ENCODE measurements at regions not wholly inside any gene's neighbourhood (a gene's known extent, or its start where the extent isn't known, plus 50 kb on each side); places are given as distances from the start of the nearest gene placed in this dataset.

- TF ChIP-seq MYBL2 (CRISPR knock-in tag; IDR thresholded peaks at IDR 0.05), result no peak
- POLR2A ChIA-PET, result no interaction called here
- Mint-ChIP-seq H3K36me3 (no peaks in the 10 kb centered on the region), H3K9me3 (peaks cover 6% of the 10 kb centered on the region), H3K4me3 (no peak overlapping the region), H3K27ac (no peak overlapping the region), H3K27me3 (ENCODE audit: low read depth) (no peaks in the 10 kb centered on the region), H3K4me1 (no peaks in the 10 kb centered on the region)
- ATAC-seq (no peak), DNase-seq (ENCODE audit: low spot score) (no peak)
- CTCF ChIA-PET, result no interaction called here
Observed at GRCh38 chr2:221170548-221170947, 401.6 kb downstream of the EPHA4 start.

GRCh38 chr2:221176667-221177066 lies 395.4 kb downstream of the EPHA4 start:
- peaks cover 6% of the 10 kb centered on the region; the same call in 1 of the 2 replicates for H3K9me3 Mint-ChIP-seq
- TF ChIP-seq, protein P1, sequence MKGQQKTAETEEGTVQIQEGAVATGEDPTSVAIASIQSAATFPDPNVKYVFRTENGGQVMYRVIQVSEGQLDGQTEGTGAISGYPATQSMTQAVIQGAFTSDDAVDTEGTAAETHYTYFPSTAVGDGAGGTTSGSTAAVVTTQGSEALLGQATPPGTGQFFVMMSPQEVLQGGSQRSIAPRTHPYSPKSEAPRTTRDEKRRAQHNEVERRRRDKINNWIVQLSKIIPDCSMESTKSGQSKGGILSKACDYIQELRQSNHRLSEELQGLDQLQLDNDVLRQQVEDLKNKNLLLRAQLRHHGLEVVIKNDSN (CRISPR knock-in tag; IDR thresholded peaks at IDR 0.05), result no peak
- TF ChIP-seq JUN (CRISPR knock-in tag; IDR thresholded peaks at IDR 0.05) (no peak), RORB (CRISPR knock-in tag; IDR thresholded peaks at IDR 0.05) (no peak), NR3C1 (CRISPR knock-in tag; conservative IDR thresholded peaks at IDR 0.05; ENCODE audit: low read depth) (no peak), FOXJ3 (CRISPR knock-in tag; IDR thresholded peaks at IDR 0.05; ENCODE audit: borderline replicate concordance) (no peak), SOX15 (CRISPR knock-in tag; IDR thresholded peaks at IDR 0.05) (no peak), ZNF423 (CRISPR knock-in tag; IDR thresholded peaks at IDR 0.05) (no peak), PREB (CRISPR knock-in tag; IDR thresholded peaks at IDR 0.05; ENCODE audit: borderline replicate concordance) (no peak), CBFB (CRISPR knock-in tag; IDR thresholded peaks at IDR 0.05; ENCODE audit: low read depth) (no peak)
- TF ChIP-seq, protein P2, sequence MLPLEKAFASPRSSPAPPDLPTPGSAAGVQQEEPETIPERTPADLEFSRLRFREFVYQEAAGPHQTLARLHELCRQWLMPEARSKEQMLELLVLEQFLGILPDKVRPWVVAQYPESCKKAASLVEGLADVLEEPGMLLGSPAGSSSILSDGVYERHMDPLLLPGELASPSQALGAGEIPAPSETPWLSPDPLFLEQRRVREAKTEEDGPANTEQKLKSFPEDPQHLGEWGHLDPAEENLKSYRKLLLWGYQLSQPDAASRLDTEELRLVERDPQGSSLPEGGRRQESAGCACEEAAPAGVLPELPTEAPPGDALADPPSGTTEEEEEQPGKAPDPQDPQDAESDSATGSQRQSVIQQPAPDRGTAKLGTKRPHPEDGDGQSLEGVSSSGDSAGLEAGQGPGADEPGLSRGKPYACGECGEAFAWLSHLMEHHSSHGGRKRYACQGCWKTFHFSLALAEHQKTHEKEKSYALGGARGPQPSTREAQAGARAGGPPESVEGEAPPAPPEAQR (CRISPR knock-in tag; IDR thresholded peaks at IDR 0.05), result no peak
- H3K27ac Mint-ChIP-seq, result no peak overlapping the region
- H3K36me3 Mint-ChIP-seq, result no peaks in the 10 kb centered on the region
- H3K4me1 Mint-ChIP-seq, result no peaks in the 10 kb centered on the region
- ChIA-PET POLR2A (no interaction called here), CTCF (no interaction called here)
- ATAC-seq (no peak), DNase-seq (ENCODE audit: low spot score) (no peak)
- H3K4me3 Mint-ChIP-seq, result no peak overlapping the region
- no peaks in the 10 kb centered on the region for H3K27me3 Mint-ChIP-seq (ENCODE audit: low read depth)

DNA sequence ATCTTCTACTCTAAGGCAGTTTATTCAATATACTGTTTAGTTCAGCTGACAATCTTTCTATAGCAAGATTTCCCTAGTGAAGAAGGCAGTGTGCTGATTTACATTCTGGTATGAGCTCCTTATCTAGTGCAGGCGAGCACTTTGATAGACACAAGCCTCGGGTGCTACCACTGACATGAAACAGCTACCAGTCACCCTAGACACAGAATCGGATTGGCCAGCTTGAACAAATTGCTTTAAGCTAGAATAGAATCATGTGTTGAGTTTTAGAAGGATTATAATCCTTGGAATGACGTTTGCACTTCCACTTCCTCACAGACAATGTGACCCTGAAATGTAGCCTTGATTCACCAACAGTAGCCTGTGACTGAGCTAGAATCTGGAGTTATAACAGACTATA lies 394.0 kb downstream of the EPHA4 start:
- H3K4me3 Mint-ChIP-seq, result no peak overlapping the region
- ATAC-seq, result no peak
- DNase-seq (ENCODE audit: low spot score), result no peak
- H3K36me3 Mint-ChIP-seq, result no peaks in the 10 kb centered on the region
- no peaks in the 10 kb centered on the region for H3K27me3 Mint-ChIP-seq (ENCODE audit: low read depth)
- ChIA-PET POLR2A (no interaction called here), CTCF (no interaction called here)
- peaks cover 6% of the 10 kb centered on the region; the same call in 1 of the 2 replicates for H3K9me3 Mint-ChIP-seq
- H3K4me1 Mint-ChIP-seq, result no peaks in the 10 kb centered on the region
- H3K27ac Mint-ChIP-seq, result no peak overlapping the region
- TF ChIP-seq ZNF532 (CRISPR knock-in tag; IDR thresholded peaks at IDR 0.05; ENCODE audit: borderline replicate concordance) (no peak), FOXP1 (CRISPR knock-in tag; IDR thresholded peaks at IDR 0.05; ENCODE audit: borderline replicate concordance) (no peak), PRRX2 (CRISPR knock-in tag; IDR thresholded peaks at IDR 0.05) (no peak), E2F5 (CRISPR knock-in tag; IDR thresholded peaks at IDR 0.05) (no peak), ZNF138 (CRISPR knock-in tag; conservative IDR thresholded peaks at IDR 0.05) (no peak), NFATC4 (CRISPR knock-in tag; IDR thresholded peaks at IDR 0.05) (no peak), NR3C1 (CRISPR knock-in tag; conservative IDR thresholded peaks at IDR 0.05; ENCODE audit: low read depth) (no peak), SOX15 (CRISPR knock-in tag; IDR thresholded peaks at IDR 0.05) (no peak)
- TF ChIP-seq, protein P3, sequence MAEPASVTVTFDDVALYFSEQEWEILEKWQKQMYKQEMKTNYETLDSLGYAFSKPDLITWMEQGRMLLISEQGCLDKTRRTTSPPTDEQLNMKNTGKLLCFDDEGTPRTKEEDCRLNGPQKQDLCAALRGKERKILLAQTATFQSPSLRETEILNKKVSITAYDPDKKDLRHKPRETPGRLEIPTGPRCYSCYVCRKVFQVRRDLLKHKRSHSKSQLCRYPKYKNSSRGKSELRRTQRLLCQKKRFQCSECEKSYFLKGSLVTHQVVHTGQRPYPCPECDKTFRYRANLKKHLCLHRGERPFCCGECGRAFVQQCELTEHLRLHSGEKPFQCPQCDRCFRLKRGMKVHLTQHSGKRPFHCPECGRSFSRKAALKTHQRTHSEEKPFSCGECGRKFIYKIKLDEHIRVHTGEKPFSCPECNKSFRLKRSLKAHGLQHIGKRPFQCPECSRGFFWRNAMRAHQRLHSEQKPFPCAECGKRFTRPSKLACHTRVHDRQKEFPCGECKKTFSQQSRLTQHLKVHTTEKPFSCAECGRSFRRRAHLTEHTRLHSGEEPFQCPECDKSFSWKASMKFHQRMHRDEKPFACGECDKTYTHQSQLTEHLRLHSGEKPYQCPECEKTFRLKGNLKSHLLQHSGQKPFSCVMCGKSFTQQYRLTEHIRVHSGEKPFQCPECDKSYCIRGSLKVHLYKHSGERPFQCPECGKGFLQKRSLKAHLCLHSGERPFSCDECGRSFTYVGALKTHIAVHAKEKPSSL (CRISPR knock-in tag; conservative IDR thresholded peaks at IDR 0.05), result no peak
- TF ChIP-seq, protein P4, sequence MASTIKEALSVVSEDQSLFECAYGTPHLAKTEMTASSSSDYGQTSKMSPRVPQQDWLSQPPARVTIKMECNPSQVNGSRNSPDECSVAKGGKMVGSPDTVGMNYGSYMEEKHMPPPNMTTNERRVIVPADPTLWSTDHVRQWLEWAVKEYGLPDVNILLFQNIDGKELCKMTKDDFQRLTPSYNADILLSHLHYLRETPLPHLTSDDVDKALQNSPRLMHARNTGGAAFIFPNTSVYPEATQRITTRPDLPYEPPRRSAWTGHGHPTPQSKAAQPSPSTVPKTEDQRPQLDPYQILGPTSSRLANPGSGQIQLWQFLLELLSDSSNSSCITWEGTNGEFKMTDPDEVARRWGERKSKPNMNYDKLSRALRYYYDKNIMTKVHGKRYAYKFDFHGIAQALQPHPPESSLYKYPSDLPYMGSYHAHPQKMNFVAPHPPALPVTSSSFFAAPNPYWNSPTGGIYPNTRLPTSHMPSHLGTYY (CRISPR knock-in tag; IDR thresholded peaks at IDR 0.05), result no peak

Data from WTC11 (cell line).